ENCODE measurements at regions not wholly inside any gene's neighbourhood (a gene's known extent, or its start where the extent isn't known, plus 50 kb on each side); places are given as distances from the start of the nearest gene placed in this dataset.

DNA sequence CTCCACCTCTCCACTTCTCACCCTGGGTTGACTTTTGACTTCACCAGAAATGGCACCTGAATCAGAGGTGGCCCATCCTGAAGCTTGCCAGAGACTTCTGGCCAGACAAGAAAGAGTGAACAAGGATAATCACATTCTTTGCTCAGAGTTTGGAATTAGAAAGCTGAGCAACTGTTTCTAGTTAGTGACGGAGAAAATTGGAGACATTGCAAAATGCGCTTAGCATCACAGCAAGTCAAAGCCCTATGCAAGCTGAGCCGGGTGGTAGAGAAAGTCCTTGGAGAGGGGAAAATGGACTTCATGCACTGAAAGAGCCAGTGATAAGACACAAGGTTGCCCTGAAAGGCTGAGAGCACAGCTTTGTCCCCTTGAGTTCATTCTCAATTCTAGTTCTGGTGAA, 161.8 kb downstream of the PAH start:
- Mint-ChIP-seq H3K36me3 (ENCODE audit: low read depth) (no peaks in the 10 kb centered on the region), H3K4me3 (no peak overlapping the region), H3K4me1 (peaks cover 22% of the 10 kb centered on the region), H3K27ac (no peak overlapping the region), H3K9me3 (no peaks in the 10 kb centered on the region), H3K27me3 (ENCODE audit: low read depth, poor library complexity) (peaks cover 6% of the 10 kb centered on the region)
- TF ChIP-seq, protein P1, sequence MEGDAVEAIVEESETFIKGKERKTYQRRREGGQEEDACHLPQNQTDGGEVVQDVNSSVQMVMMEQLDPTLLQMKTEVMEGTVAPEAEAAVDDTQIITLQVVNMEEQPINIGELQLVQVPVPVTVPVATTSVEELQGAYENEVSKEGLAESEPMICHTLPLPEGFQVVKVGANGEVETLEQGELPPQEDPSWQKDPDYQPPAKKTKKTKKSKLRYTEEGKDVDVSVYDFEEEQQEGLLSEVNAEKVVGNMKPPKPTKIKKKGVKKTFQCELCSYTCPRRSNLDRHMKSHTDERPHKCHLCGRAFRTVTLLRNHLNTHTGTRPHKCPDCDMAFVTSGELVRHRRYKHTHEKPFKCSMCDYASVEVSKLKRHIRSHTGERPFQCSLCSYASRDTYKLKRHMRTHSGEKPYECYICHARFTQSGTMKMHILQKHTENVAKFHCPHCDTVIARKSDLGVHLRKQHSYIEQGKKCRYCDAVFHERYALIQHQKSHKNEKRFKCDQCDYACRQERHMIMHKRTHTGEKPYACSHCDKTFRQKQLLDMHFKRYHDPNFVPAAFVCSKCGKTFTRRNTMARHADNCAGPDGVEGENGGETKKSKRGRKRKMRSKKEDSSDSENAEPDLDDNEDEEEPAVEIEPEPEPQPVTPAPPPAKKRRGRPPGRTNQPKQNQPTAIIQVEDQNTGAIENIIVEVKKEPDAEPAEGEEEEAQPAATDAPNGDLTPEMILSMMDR (IDR thresholded peaks at IDR 0.05) = no peak
- DNase-seq = no peak

DNA sequence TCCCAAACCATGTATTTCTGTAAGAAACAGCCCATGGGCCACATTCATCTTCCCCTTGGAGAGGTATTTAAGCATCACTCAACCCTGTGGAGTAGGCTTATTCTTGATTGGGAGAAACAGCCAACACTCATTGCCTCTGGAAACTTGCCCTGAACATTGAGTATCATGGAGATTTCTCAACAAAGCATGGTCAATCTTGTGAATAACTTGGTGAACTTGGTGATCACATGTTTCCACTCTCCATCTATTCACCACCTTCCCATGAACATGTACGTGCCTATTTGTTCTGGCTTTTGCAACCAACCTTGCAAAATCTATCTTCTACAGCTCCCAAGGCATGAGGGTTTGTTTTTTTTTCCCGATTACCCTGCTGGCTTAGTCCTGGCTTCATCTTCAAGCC, 163.2 kb downstream of the PAH start:
- TF ChIP-seq, protein P1 (IDR thresholded peaks at IDR 0.05) = no peak
- Mint-ChIP-seq H3K4me1 (peaks cover 22% of the 10 kb centered on the region), H3K9me3 (no peaks in the 10 kb centered on the region)

DNA sequence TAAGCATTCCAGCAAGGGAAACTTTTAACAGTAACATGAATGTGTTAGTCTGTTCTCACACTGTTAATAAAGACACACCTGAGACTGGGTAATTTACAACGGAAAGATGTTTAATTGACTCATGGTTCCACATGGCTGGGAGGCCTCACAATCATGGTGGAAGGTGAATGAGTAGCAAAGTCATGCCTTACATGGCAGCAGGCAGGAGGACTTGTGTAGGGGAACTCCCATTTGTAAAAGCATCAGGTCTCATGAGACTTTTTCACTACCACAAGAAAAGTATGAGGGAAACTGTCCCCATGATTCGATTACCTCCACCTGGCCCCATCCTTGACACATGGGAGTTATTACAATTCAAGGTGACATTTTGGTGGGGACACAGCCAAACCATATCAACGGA, 168.3 kb downstream of the PAH start:
- no peak for DNase-seq
- Mint-ChIP-seq H3K4me3 (no peak overlapping the region), H3K9me3 (no peaks in the 10 kb centered on the region), H3K27ac (no peak overlapping the region), H3K4me1 (peaks cover 8% of the 10 kb centered on the region), H3K36me3 (ENCODE audit: low read depth) (no peaks in the 10 kb centered on the region), H3K27me3 (ENCODE audit: low read depth, poor library complexity) (peaks cover 10% of the 10 kb centered on the region)
- TF ChIP-seq, protein P1 (IDR thresholded peaks at IDR 0.05) = no peak

More for the DNA sequence above, 163.2 kb downstream of the PAH start:
- Mint-ChIP-seq H3K27ac (no peak overlapping the region), H3K36me3 (ENCODE audit: low read depth) (no peaks in the 10 kb centered on the region), H3K27me3 (ENCODE audit: low read depth, poor library complexity) (peaks cover 10% of the 10 kb centered on the region), H3K4me3 (no peak overlapping the region)
- no peak for DNase-seq

DNA sequence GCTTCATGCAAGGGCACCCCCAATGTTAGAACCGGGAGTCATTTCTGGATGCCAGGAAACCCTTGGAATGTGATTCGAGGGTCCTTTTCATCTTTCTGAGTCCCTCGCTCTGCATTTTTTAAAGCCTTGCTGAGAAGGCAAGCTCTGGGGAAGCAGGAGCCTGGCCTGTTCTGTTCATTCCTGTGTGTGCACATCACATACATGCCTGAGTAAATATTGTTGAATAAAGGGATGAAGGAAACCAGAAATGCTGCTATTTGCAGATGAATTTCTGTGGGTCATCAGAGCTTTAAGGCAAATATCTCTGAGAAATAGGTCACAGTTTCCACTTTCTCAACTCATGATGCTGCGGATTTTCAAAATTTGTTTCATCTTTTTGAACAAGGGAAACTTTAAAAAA, 170.1 kb downstream of the PAH start:
- peaks cover 10% of the 10 kb centered on the region for H3K27me3 Mint-ChIP-seq (ENCODE audit: low read depth, poor library complexity)
- no peak overlapping the region for H3K4me3 Mint-ChIP-seq
- peaks cover 1% of the 10 kb centered on the region for H3K4me1 Mint-ChIP-seq
- no peaks in the 10 kb centered on the region for H3K36me3 Mint-ChIP-seq (ENCODE audit: low read depth)
- no peak overlapping the region for H3K27ac Mint-ChIP-seq
- DNase-seq = no peak
- TF ChIP-seq, protein P1 (IDR thresholded peaks at IDR 0.05) = no peak
- no peaks in the 10 kb centered on the region for H3K9me3 Mint-ChIP-seq

DNA sequence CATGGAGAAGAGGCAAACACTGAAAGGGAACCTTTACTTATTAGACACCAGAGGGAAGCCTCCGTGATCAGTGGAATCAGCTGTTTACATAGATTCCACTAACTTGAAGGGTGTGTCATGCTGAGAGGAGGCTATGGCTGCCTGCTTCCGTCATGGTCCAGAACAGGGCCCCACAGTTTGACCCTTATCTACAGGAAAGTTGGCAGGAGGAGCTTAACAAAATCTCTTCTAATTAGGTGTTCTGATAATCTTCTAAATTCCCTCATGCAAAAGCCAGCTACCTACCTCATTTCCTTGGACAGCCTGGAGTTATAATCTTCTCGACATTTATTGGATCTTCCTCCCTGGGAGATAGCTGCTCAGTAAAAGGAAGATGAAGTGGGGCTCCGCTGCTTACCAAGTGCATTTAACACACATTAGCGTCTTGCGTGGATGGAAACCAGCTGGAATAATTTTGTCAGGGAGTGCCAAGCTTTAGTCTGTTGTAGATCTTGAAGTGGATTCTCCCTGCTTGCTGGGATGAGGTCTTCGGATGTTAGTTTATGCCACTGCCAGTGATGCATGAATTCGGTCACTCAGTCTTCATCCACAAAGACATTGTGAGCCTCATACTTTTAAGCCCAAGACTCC, 171.0 kb downstream of the PAH start:
- H3K27ac Mint-ChIP-seq = no peak overlapping the region
- TF ChIP-seq, protein P1 (IDR thresholded peaks at IDR 0.05) = no peak
- DNase-seq = no peak
- peaks cover 10% of the 10 kb centered on the region for H3K27me3 Mint-ChIP-seq (ENCODE audit: low read depth, poor library complexity)
- no peaks in the 10 kb centered on the region for H3K36me3 Mint-ChIP-seq (ENCODE audit: low read depth)
- H3K9me3 Mint-ChIP-seq = no peaks in the 10 kb centered on the region
- H3K4me3 Mint-ChIP-seq = no peak overlapping the region
- no peaks in the 10 kb centered on the region for H3K4me1 Mint-ChIP-seq

GRCh38 chr12:102741196-102741595, 175.8 kb downstream of the PAH start:
- H3K9me3 Mint-ChIP-seq = peaks cover 5% of the 10 kb centered on the region
- no peaks in the 10 kb centered on the region for H3K27me3 Mint-ChIP-seq (ENCODE audit: low read depth, poor library complexity)
- H3K27ac Mint-ChIP-seq = no peak overlapping the region
- H3K4me1 Mint-ChIP-seq = no peaks in the 10 kb centered on the region
- no peaks in the 10 kb centered on the region for H3K36me3 Mint-ChIP-seq (ENCODE audit: low read depth)
- TF ChIP-seq, protein P1 (IDR thresholded peaks at IDR 0.05) = no peak
- no peak for DNase-seq
- H3K4me3 Mint-ChIP-seq = no peak overlapping the region
